ENCODE measurements at regions not wholly inside any gene's neighbourhood (a gene's known extent, or its start where the extent isn't known, plus 50 kb on each side); places are given as distances from the start of the nearest gene placed in this dataset.

GRCh38 chr12:131635491-131636122 is 75.3 kb upstream of the SFSWAP start:
- H3K4me3 Mint-ChIP-seq, result no peak overlapping the region
- Histone ChIP-seq H2AFZ (replicated peaks) (no peak overlapping the region), H3K9ac (no peak overlapping the region), H3K27ac (no peak overlapping the region), H4K20me1 (ENCODE audit: low read depth) (no peaks in the 10 kb centered on the region), H3K9me3 (ENCODE audit: low read depth) (no peaks in the 10 kb centered on the region), H3K36me3 (no peaks in the 10 kb centered on the region), H3K4me1 (no peaks in the 10 kb centered on the region), H3K4me2 (no peak overlapping the region), H3K4me3 (no peak overlapping the region), H3K79me2 (ENCODE audit: low read depth) (no peaks in the 10 kb centered on the region), H3F3A (ENCODE audit: low read depth) (no peaks in the 10 kb centered on the region), H3K27me3 (no peaks in the 10 kb centered on the region)
- H3K27me3 Mint-ChIP-seq (ENCODE audit: insufficient read depth, low read depth), result peaks cover 3% of the 10 kb centered on the region
- DNase-seq (ENCODE audit: low spot score), result no peak
- H3K36me3 Mint-ChIP-seq, result no peaks in the 10 kb centered on the region
- peaks cover 3% of the 10 kb centered on the region for H3K4me1 Mint-ChIP-seq
- TF ChIP-seq EZH2phosphoT487 (IDR thresholded peaks at IDR 0.05), result no peak
- no peak for TF ChIP-seq EZH2 (IDR thresholded peaks at IDR 0.05)
- TF ChIP-seq CTCF (IDR thresholded peaks at IDR 0.05), result no peak
- H3K27ac Mint-ChIP-seq, result no peak overlapping the region
- no peaks in the 10 kb centered on the region for H3K9me3 Mint-ChIP-seq

GRCh38 chr12:131636266-131636665 is 74.6 kb upstream of the SFSWAP start:
- no peaks in the 10 kb centered on the region for H3F3A ChIP-seq (ENCODE audit: low read depth)
- no peak for TF ChIP-seq EZH2 (IDR thresholded peaks at IDR 0.05)
- TF ChIP-seq EZH2phosphoT487 (IDR thresholded peaks at IDR 0.05), result no peak
- no peak for TF ChIP-seq CTCF (IDR thresholded peaks at IDR 0.05)
- H3K27me3 Mint-ChIP-seq (ENCODE audit: insufficient read depth, low read depth), result peaks cover 3% of the 10 kb centered on the region
- H3K4me3 ChIP-seq, result no peak overlapping the region
- H3K36me3 Mint-ChIP-seq, result no peaks in the 10 kb centered on the region
- H3K4me2 ChIP-seq, result no peak overlapping the region
- H3K27me3 ChIP-seq, result no peaks in the 10 kb centered on the region
- H4K20me1 ChIP-seq (ENCODE audit: low read depth), result no peaks in the 10 kb centered on the region
- H3K4me1 ChIP-seq, result no peaks in the 10 kb centered on the region
- DNase-seq (ENCODE audit: low spot score), result no peak
- H3K27ac Mint-ChIP-seq, result no peak overlapping the region
- peaks cover 3% of the 10 kb centered on the region for H3K4me1 Mint-ChIP-seq
- H2AFZ ChIP-seq (replicated peaks), result no peak overlapping the region
- H3K9me3 ChIP-seq (ENCODE audit: low read depth), result no peaks in the 10 kb centered on the region
- H3K27ac ChIP-seq, result no peak overlapping the region
- H3K79me2 ChIP-seq (ENCODE audit: low read depth), result no peaks in the 10 kb centered on the region
- no peak overlapping the region for H3K9ac ChIP-seq
- no peaks in the 10 kb centered on the region for H3K36me3 ChIP-seq
- no peaks in the 10 kb centered on the region for H3K9me3 Mint-ChIP-seq
- no peak overlapping the region for H3K4me3 Mint-ChIP-seq

GRCh38 chr12:131636940-131637750 is 73.7 kb upstream of the SFSWAP start:
- no peaks in the 10 kb centered on the region for H3K9me3 ChIP-seq (ENCODE audit: low read depth)
- H3F3A ChIP-seq (ENCODE audit: low read depth), result no peaks in the 10 kb centered on the region
- Mint-ChIP-seq H3K27me3 (ENCODE audit: insufficient read depth, low read depth) (peaks cover 3% of the 10 kb centered on the region), H3K27ac (no peak overlapping the region), H3K4me3 (no peak overlapping the region), H3K9me3 (no peaks in the 10 kb centered on the region), H3K4me1 (peaks cover 3% of the 10 kb centered on the region), H3K36me3 (no peaks in the 10 kb centered on the region)
- no peak overlapping the region for H3K27ac ChIP-seq
- H3K4me2 ChIP-seq, result no peak overlapping the region
- H3K4me3 ChIP-seq, result no peak overlapping the region
- no peak overlapping the region for H2AFZ ChIP-seq (replicated peaks)
- no peaks in the 10 kb centered on the region for H4K20me1 ChIP-seq (ENCODE audit: low read depth)
- no peaks in the 10 kb centered on the region for H3K27me3 ChIP-seq
- no peaks in the 10 kb centered on the region for H3K79me2 ChIP-seq (ENCODE audit: low read depth)
- TF ChIP-seq EZH2phosphoT487 (IDR thresholded peaks at IDR 0.05) (no peak), CTCF (IDR thresholded peaks at IDR 0.05) (no peak), EZH2 (IDR thresholded peaks at IDR 0.05) (no peak)
- no peak overlapping the region for H3K9ac ChIP-seq
- no peaks in the 10 kb centered on the region for H3K36me3 ChIP-seq
- no peak for DNase-seq (ENCODE audit: low spot score)
- no peaks in the 10 kb centered on the region for H3K4me1 ChIP-seq
